Lung (tissue), 11 donors: ENCODE measurements at regions not wholly inside any gene's neighbourhood (a gene's known extent, or its start where the extent isn't known, plus 50 kb on each side); places are given as distances from the start of the nearest gene placed in this dataset.
"Not testable (repeated sequence)": the region's sequence is repeated elsewhere in the genome, so short reads cannot be mapped to it uniquely, and the experiment has no call there.

Source experiments
- ATAC-seq: fragments of 200-7000 bp; cut with Tn5 transposase; one replicate; pipeline ENCODE4 v1.9.1; 2020; ENCODE audit warnings: moderate number of reproducible peaks; ENCODE audit not compliant: insufficient read depth, low FRiP score
- DNase-seq, 3 donors: peaks; one replicate each; pipeline ENCODE4 v3.0.0-alpha.2; 2013 to 2017
- H3K27ac ChIP-seq, 2 donors: one replicate each; pipeline ENCODE4 v1.5.1; 2013; ENCODE audit warnings: mild to moderate bottlenecking in 2 of 2, moderate library complexity in 2 of 2, control low read depth in 1 of 2, inconsistent platforms in 1 of 2, low read depth in 1 of 2, low read length in 1 of 2
- H3K27me3 ChIP-seq, 3 donors: one replicate each; pipeline ENCODE4 v1.5.1; 2013; ENCODE audit warnings: low read length in 2 of 3; ENCODE audit not compliant: control insufficient read depth in 3 of 3, insufficient read depth in 3 of 3
- H3K36me3 ChIP-seq, 4 donors: one replicate each; pipeline ENCODE4 v1.5.1; 2013; ENCODE audit warnings: low read length in 4 of 4, mild to moderate bottlenecking in 1 of 4, moderate library complexity in 1 of 4; ENCODE audit not compliant: control insufficient read depth in 4 of 4, insufficient read depth in 4 of 4
- H3K4me1 ChIP-seq, 5 donors: one replicate each; pipeline ENCODE4 v1.5.1; 2013; ENCODE audit warnings: low read length in 5 of 5, mild to moderate bottlenecking in 2 of 5, moderate library complexity in 1 of 5; ENCODE audit not compliant: control insufficient read depth in 5 of 5, insufficient read depth in 5 of 5
- H3K4me3 ChIP-seq: one replicate; pipeline ENCODE4 v1.5.1; 2013; ENCODE audit warnings: mild to moderate bottlenecking, control low read depth, moderate library complexity
- H3K9ac ChIP-seq, 2 donors: one replicate each; pipeline ENCODE4 v1.5.1; 2013; ENCODE audit warnings: low read length in 2 of 2, control low read depth in 1 of 2; ENCODE audit not compliant: insufficient read depth in 1 of 2
- H3K9me3 ChIP-seq, 4 donors: one replicate each; pipeline ENCODE4 v1.5.1; 2013; ENCODE audit warnings: low read length in 3 of 4, mild to moderate bottlenecking in 1 of 4, moderate library complexity in 1 of 4; ENCODE audit not compliant: control insufficient read depth in 4 of 4, insufficient read depth in 3 of 4
- CTCF ChIP-seq: IDR thresholded peaks from 2 replicates; pipeline ENCODE4 v1.5.1; 2012; ENCODE audit warnings: mild to moderate bottlenecking; ENCODE audit errors: control extremely low read depth, extremely low read depth
- WGBS, 2 donors: extraction: QIAGEN DNeasy Blood & Tissue Kit; methylation state at CpG; one replicate each; pipeline ENCODE4 v1.1.7; 2013; 5-methylcytosine and 5-hydroxymethylcytosine counted together
- donor health status: control.
- donor health status: control.
- donor health status: Bipolar disorder and iron deficiency.
- donor health status: healthy.
- donor health status: DM: yes; HTN: yes; CAD: no.

GRCh38 chr16:77511053-77511452 lies 76.2 kb upstream of the ADAMTS18 start:
- Histone ChIP-seq H3K4me3 (no peak overlapping the region), H3K9me3 (no peaks in the 10 kb centered on the region)
- WGBS, 2 donors: 70 to 77% methylated on average over 5 of the region's 5 CpGs

GRCh38 chr16:77514500-77515220 lies 79.8 kb upstream of the ADAMTS18 start:
- no peaks in the 10 kb centered on the region for H3K36me3 ChIP-seq
- no peaks in the 10 kb centered on the region for H3K27me3 ChIP-seq
- no peak overlapping the region for H3K4me3 ChIP-seq
- no peaks in the 10 kb centered on the region for H3K9me3 ChIP-seq
- ATAC-seq (no peak), DNase-seq (no peak)
- no peak for TF ChIP-seq CTCF
- H3K27ac ChIP-seq: no peak overlapping the region
- H3K4me1 ChIP-seq: no peaks in the 10 kb centered on the region
- WGBS, 2 donors: 71 to 77% methylated on average over 5 of the region's 5 CpGs
- no peak overlapping the region for H3K9ac ChIP-seq

More at GRCh38 chr16:77511053-77511452, 76.2 kb upstream of the ADAMTS18 start:
- Histone ChIP-seq H3K27ac (no peak overlapping the region), H3K36me3 (no peaks in the 10 kb centered on the region), H3K27me3 (peaks cover 0 to 3% (median 0%) of the 10 kb centered on the region in 3 donors), H3K4me1 (no peaks in the 10 kb centered on the region), H3K9ac (no peak overlapping the region)
- TF ChIP-seq CTCF: no peak
- no peak for ATAC-seq
- no peak for DNase-seq

- not testable (repeated sequence) for DNase-seq, H3K27me3 ChIP-seq, H3K36me3 ChIP-seq, ATAC-seq, H3K9me3 ChIP-seq, H3K9ac ChIP-seq, H3K4me3 ChIP-seq, H3K4me1 ChIP-seq, H3K27ac ChIP-seq
- WGBS, 2 donors: 86 to 89% methylated on average over 6 of the region's 6 CpGs
Measured at GRCh38 chr16:77525226-77525625, 90.4 kb upstream of the ADAMTS18 start.

GRCh38 chr16:77531752-77532151 lies 96.9 kb upstream of the ADAMTS18 start:
- 87 to 92% methylated on average over 1 of the region's 1 CpG for WGBS, 2 donors
- no peak overlapping the region for H3K27ac ChIP-seq
- no peak overlapping the region for H3K4me3 ChIP-seq
- no peak for TF ChIP-seq CTCF
- no peaks in the 10 kb centered on the region for H3K4me1 ChIP-seq
- DNase-seq (no peak), ATAC-seq (no peak)
- H3K9ac ChIP-seq: no peak overlapping the region
- no peaks in the 10 kb centered on the region for H3K9me3 ChIP-seq
- no peaks in the 10 kb centered on the region for H3K27me3 ChIP-seq
- no peaks in the 10 kb centered on the region for H3K36me3 ChIP-seq
